Tibial artery (tissue), 4 donors: ENCODE measurements at regions not wholly inside any gene's neighbourhood (a gene's known extent, or its start where the extent isn't known, plus 50 kb on each side); places are given as distances from the start of the nearest gene placed in this dataset.

ENCODE experiments used
- DNase-seq, 2 donors: peaks; one replicate each; pipeline ENCODE4 v3.0.0-alpha.2; 2019
- H3K27ac ChIP-seq, 2 donors: fragments of 200-600 bp; sonication (generic) in 1 of 2; 1 replicate in 1 of 2; 2 replicates in 1 of 2; pipeline ENCODE4 v1.5.1; 2018 to 2019; ENCODE audit warnings: mild to moderate bottlenecking in 1 of 2
- H3K27me3 ChIP-seq, 2 donors: fragments of 200-600 bp; sonication (generic) in 1 of 2; one replicate each; pipeline versions ENCODE4 v1.5.1 to v1.6.0; 2016 to 2019
- H3K36me3 ChIP-seq, 3 donors: fragments of 200-600 bp; sonication (generic) in 2 of 3; one replicate each; pipeline ENCODE4 v1.5.1; 2016 to 2019; ENCODE audit warnings: mild to moderate bottlenecking in 2 of 3
- H3K4me1 ChIP-seq, 4 donors: fragments of 200-600 bp; sonication (generic) in 2 of 4; 1 replicate in 3 of 4; 2 replicates in 1 of 4; pipeline ENCODE4 v1.5.1; 2016 to 2019
- H3K4me3 ChIP-seq, 2 donors: fragments of 200-600 bp; sonication (generic) in 1 of 2; 1 replicate in 1 of 2; 2 replicates in 1 of 2; pipeline ENCODE4 v1.5.1; 2018 to 2019; ENCODE audit warnings: mild to moderate bottlenecking in 2 of 2
- H3K9me3 ChIP-seq, 3 donors: fragments of 200-600 bp; sonication (generic) in 1 of 3; one replicate each; pipeline ENCODE4 v1.5.1; 2016 to 2019
- intact Hi-C: fragments of 100-400 bp; cut with DNase I; formaldehyde crosslinking; loops from one replicate; pipeline ENCODE4 v1.15.0; 2023; ENCODE audit warnings: low total_unique reads
- TF ChIP-seq, protein P1 (sequence below), 2 experiments: fragments of 200-600 bp in 1 of 2; fragments of 450-650 bp in 1 of 2; IDR thresholded peaks; one replicate each; pipeline ENCODE4 v1.5.1; 2017 to 2019; ENCODE audit warnings: antibody characterized with exemption in 2 of 2, mild to moderate bottlenecking in 1 of 2, moderate library complexity in 1 of 2

- no peak overlapping the region for H3K4me3 ChIP-seq
- H3K27ac ChIP-seq = no peak overlapping the region
- no peaks in the 10 kb centered on the region for H3K9me3 ChIP-seq
- H3K4me1 ChIP-seq = no peaks in the 10 kb centered on the region
- TF ChIP-seq, protein P1, sequence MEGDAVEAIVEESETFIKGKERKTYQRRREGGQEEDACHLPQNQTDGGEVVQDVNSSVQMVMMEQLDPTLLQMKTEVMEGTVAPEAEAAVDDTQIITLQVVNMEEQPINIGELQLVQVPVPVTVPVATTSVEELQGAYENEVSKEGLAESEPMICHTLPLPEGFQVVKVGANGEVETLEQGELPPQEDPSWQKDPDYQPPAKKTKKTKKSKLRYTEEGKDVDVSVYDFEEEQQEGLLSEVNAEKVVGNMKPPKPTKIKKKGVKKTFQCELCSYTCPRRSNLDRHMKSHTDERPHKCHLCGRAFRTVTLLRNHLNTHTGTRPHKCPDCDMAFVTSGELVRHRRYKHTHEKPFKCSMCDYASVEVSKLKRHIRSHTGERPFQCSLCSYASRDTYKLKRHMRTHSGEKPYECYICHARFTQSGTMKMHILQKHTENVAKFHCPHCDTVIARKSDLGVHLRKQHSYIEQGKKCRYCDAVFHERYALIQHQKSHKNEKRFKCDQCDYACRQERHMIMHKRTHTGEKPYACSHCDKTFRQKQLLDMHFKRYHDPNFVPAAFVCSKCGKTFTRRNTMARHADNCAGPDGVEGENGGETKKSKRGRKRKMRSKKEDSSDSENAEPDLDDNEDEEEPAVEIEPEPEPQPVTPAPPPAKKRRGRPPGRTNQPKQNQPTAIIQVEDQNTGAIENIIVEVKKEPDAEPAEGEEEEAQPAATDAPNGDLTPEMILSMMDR (IDR thresholded peaks at IDR 0.05) = no peak
- no peak for DNase-seq
- peaks cover 0 to 22% of the 10 kb centered on the region in 2 donors for H3K27me3 ChIP-seq
- intact Hi-C loops = no loop called here
- H3K36me3 ChIP-seq = no peaks in the 10 kb centered on the region
Observed at GRCh38 chr10:125514206-125515162, 168.5 kb downstream of the TEX36 start.

DNA sequence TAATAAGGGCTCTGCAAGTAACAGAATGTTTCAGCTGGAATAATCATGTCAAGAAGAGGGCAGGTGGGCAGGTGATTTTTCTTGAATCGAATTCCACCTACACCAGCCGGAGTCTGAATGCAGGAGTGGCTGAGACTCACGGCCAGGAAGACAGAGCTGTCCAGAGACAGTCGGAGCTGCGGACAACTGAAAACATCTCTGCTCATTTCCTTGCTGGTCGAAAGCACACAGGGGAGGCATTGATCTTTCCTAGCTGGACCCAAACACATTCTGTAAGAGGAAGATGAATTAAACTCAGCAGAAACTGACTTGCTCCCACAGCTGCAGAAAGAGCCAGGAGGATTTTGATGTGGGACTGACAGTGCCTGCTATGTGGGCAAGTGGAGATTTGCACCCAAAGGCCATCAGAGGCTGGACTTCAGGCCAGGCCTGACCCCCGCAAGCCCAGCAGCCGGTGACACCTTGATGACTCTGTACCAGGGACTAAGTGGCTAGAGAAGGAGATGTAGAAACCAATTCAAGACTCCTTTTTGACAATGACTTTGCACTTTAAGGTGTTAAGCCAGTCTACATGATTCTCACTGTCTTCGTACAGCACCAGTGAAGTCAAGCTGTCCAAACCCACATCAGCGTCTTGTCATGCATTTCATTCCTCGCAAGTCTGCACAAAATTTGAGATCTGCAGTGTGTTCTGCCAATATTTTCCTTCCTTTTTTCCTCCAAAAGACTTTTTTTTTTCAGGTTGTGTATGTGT, 169.4 kb downstream of the TEX36 start:
- intact Hi-C loops = no loop called here
- Histone ChIP-seq H3K9me3 (no peaks in the 10 kb centered on the region), H3K36me3 (no peaks in the 10 kb centered on the region), H3K4me1 (no peaks in the 10 kb centered on the region), H3K27me3 (peaks cover 0 to 22% of the 10 kb centered on the region in 2 donors), H3K4me3 (no peak overlapping the region), H3K27ac (no peak overlapping the region)
- TF ChIP-seq, protein P1 (IDR thresholded peaks at IDR 0.05) = no peak
- DNase-seq = no peak

DNA sequence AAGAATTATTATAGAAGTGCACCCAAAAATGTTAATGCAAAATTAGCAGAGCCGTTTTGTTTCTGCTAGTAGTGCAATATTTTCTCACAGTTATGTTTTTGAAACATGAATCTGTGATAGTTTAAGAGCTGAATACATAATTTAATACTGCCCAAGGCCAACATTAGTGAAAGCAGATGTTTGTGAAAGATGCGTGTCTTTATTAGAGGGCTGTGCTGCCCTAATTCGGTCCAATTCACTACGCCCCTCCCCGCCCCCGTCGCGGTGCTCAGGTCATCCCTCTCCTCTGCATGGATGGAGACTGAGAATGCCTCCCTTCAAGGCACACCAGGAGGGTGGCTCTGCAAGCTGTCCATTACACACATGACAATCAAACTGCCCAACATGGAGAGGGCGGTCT, 172.0 kb downstream of the TEX36 start:
- H3K9me3 ChIP-seq = no peaks in the 10 kb centered on the region
- no peaks in the 10 kb centered on the region for H3K36me3 ChIP-seq
- no peak for DNase-seq
- intact Hi-C loops = loop anchor here (1.0 kb wide), 1 partner anchor 9 kb away; no protein-coding TSS in a partner anchor
- peaks cover 0 to 14% of the 10 kb centered on the region in 2 donors for H3K27me3 ChIP-seq
- TF ChIP-seq, protein P1 (IDR thresholded peaks at IDR 0.05) = no peak
- H3K4me3 ChIP-seq = no peak overlapping the region
- H3K27ac ChIP-seq = no peak overlapping the region
- H3K4me1 ChIP-seq = no peaks in the 10 kb centered on the region

DNA sequence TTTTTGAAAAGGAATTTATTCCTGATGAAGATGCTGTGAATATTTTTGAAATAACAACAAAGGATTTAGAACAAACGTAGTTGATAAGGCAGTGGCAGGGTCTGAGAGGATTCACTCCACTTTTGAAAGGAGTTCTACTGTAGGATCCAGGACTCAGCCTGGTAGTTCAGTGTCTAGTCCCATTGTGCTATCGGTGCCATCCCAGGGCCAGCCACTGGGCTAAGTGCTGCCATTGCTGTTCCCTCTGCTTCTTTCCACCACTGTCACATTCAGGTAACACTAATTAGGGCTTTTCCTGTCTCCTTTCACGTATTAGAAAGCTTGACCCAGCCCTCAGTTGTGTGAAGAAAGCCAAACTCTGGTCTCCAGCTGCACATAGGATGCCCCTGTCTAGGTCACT, 177.3 kb downstream of the TEX36 start:
- peaks cover 0 to 11% of the 10 kb centered on the region in 2 donors for H3K27me3 ChIP-seq
- H3K9me3 ChIP-seq = no peaks in the 10 kb centered on the region
- H3K4me1 ChIP-seq = no peaks in the 10 kb centered on the region
- H3K27ac ChIP-seq = no peak overlapping the region
- no peak overlapping the region for H3K4me3 ChIP-seq
- TF ChIP-seq, protein P1 (IDR thresholded peaks at IDR 0.05) = no peak
- intact Hi-C loops = no loop called here
- no peaks in the 10 kb centered on the region for H3K36me3 ChIP-seq
- no peak for DNase-seq

- Histone ChIP-seq H3K4me1 (no peaks in the 10 kb centered on the region), H3K36me3 (no peaks in the 10 kb centered on the region), H3K4me3 (no peak overlapping the region), H3K27me3 (peaks cover 0 to 11% of the 10 kb centered on the region in 2 donors), H3K27ac (no peak overlapping the region), H3K9me3 (no peaks in the 10 kb centered on the region)
- intact Hi-C loops = loop anchor here (1.0 kb wide), 1 partner anchor 8 kb away; no protein-coding TSS in a partner anchor
- TF ChIP-seq, protein P1 (IDR thresholded peaks at IDR 0.05) = no peak
- no peak for DNase-seq
Observed at GRCh38 chr10:125502276-125502675, 180.7 kb downstream of the TEX36 start.
